ENCODE measurements at regions not wholly inside any gene's neighbourhood (a gene's known extent, or its start where the extent isn't known, plus 50 kb on each side); places are given as distances from the start of the nearest gene placed in this dataset.
"Not testable (repeated sequence)": the region's sequence is repeated elsewhere in the genome, so short reads cannot be mapped to it uniquely, and the experiment has no call there.

DNA sequence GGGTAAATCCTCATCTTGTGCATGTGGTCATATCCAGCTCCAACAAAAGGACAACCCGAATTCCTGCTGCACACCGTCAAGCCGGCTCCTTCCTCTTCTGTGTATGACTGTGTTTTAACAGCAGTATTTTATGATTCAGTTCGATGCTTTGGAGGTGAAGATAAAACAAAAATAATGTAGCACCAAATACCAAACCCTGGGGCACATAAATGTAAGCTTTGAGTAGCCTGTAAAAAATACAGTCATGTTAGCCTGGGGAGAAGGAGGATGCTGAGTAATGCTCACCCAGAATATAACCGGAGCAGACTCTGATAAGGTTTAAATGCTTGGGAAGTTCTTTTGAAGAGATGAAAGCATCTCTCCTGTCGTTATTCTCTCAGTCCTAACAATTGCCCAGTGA, 225.0 kb downstream of the SUCLG1 start:
- no peak for TF ChIP-seq POLR2A (IDR thresholded peaks at IDR 0.05)
- TF ChIP-seq, protein P1, sequence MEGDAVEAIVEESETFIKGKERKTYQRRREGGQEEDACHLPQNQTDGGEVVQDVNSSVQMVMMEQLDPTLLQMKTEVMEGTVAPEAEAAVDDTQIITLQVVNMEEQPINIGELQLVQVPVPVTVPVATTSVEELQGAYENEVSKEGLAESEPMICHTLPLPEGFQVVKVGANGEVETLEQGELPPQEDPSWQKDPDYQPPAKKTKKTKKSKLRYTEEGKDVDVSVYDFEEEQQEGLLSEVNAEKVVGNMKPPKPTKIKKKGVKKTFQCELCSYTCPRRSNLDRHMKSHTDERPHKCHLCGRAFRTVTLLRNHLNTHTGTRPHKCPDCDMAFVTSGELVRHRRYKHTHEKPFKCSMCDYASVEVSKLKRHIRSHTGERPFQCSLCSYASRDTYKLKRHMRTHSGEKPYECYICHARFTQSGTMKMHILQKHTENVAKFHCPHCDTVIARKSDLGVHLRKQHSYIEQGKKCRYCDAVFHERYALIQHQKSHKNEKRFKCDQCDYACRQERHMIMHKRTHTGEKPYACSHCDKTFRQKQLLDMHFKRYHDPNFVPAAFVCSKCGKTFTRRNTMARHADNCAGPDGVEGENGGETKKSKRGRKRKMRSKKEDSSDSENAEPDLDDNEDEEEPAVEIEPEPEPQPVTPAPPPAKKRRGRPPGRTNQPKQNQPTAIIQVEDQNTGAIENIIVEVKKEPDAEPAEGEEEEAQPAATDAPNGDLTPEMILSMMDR (IDR thresholded peaks at IDR 0.05): no peak
- no peak for DNase-seq
- Histone ChIP-seq H3K9me3 (no peaks in the 10 kb centered on the region), H3K27me3 (no peaks in the 10 kb centered on the region), H3K4me3 (no peak overlapping the region), H3K4me1 (no peaks in the 10 kb centered on the region), H3K27ac (no peak overlapping the region), H3K36me3 (no peaks in the 10 kb centered on the region)

- TF ChIP-seq POLR2A (IDR thresholded peaks at IDR 0.05): no peak
- TF ChIP-seq, protein P1 (IDR thresholded peaks at IDR 0.05): no peak
- H3K9me3 ChIP-seq: no peaks in the 10 kb centered on the region
- no peak for DNase-seq
- no peaks in the 10 kb centered on the region for H3K36me3 ChIP-seq
- H3K4me1 ChIP-seq: no peaks in the 10 kb centered on the region
- H3K4me3 ChIP-seq: no peak overlapping the region
- H3K27ac ChIP-seq: no peak overlapping the region
- H3K27me3 ChIP-seq: no peaks in the 10 kb centered on the region
Observed at GRCh38 chr2:84231478-84231877, 227.6 kb downstream of the SUCLG1 start.

- TF ChIP-seq POLR2A (IDR thresholded peaks at IDR 0.05): no peak
- TF ChIP-seq, protein P1 (IDR thresholded peaks at IDR 0.05): no peak
- no peak overlapping the region for H3K4me3 ChIP-seq
- H3K4me1 ChIP-seq: no peaks in the 10 kb centered on the region
- no peak for DNase-seq
- H3K27me3 ChIP-seq: no peaks in the 10 kb centered on the region
- H3K36me3 ChIP-seq: no peaks in the 10 kb centered on the region
- no peak overlapping the region for H3K27ac ChIP-seq
- H3K9me3 ChIP-seq: no peaks in the 10 kb centered on the region
Observed at GRCh38 chr2:84224121-84224520, 235.0 kb downstream of the SUCLG1 start.

GRCh38 chr2:84223191-84223590, 235.9 kb downstream of the SUCLG1 start:
- no peaks in the 10 kb centered on the region for H3K4me1 ChIP-seq
- no peaks in the 10 kb centered on the region for H3K27me3 ChIP-seq
- H3K36me3 ChIP-seq: no peaks in the 10 kb centered on the region
- no peak overlapping the region for H3K4me3 ChIP-seq
- H3K27ac ChIP-seq: no peak overlapping the region
- no peak for DNase-seq
- H3K9me3 ChIP-seq: no peaks in the 10 kb centered on the region
- TF ChIP-seq POLR2A (IDR thresholded peaks at IDR 0.05): no peak
- TF ChIP-seq, protein P1 (IDR thresholded peaks at IDR 0.05): no peak

GRCh38 chr2:84221102-84221501, 238.0 kb downstream of the SUCLG1 start:
- DNase-seq, H3K27ac ChIP-seq, H3K27me3 ChIP-seq, H3K4me3 ChIP-seq, H3K4me1 ChIP-seq, H3K36me3 ChIP-seq, H3K9me3 ChIP-seq: not testable (repeated sequence)

GRCh38 chr2:84217456-84217855, 241.6 kb downstream of the SUCLG1 start:
- TF ChIP-seq POLR2A (IDR thresholded peaks at IDR 0.05): no peak
- TF ChIP-seq, protein P1 (IDR thresholded peaks at IDR 0.05): no peak
- DNase-seq: no peak
- Histone ChIP-seq H3K4me3 (no peak overlapping the region), H3K9me3 (no peaks in the 10 kb centered on the region), H3K36me3 (no peaks in the 10 kb centered on the region), H3K27ac (no peak overlapping the region), H3K4me1 (no peaks in the 10 kb centered on the region), H3K27me3 (no peaks in the 10 kb centered on the region)
